B cell (primary cell): ENCODE measurements at regions not wholly inside any gene's neighbourhood (a gene's known extent, or its start where the extent isn't known, plus 50 kb on each side); places are given as distances from the start of the nearest gene placed in this dataset.

Source experiments
- EZH2 ChIP-seq: IDR thresholded peaks from 2 replicates; pipeline ENCODE4 v1.6.1; 2012; ENCODE audit warnings: borderline replicate concordance, low read depth, mild to moderate bottlenecking, moderate library complexity, low read length; ENCODE audit not compliant: insufficient read depth, poor library complexity, severe bottlenecking
- TF ChIP-seq, protein P1 (sequence below): fragments of 200-600 bp; IDR thresholded peaks from one replicate; pipeline ENCODE4 v1.8.0; 2022; ENCODE audit warnings: antibody characterized with exemption, mild to moderate bottlenecking

DNA sequence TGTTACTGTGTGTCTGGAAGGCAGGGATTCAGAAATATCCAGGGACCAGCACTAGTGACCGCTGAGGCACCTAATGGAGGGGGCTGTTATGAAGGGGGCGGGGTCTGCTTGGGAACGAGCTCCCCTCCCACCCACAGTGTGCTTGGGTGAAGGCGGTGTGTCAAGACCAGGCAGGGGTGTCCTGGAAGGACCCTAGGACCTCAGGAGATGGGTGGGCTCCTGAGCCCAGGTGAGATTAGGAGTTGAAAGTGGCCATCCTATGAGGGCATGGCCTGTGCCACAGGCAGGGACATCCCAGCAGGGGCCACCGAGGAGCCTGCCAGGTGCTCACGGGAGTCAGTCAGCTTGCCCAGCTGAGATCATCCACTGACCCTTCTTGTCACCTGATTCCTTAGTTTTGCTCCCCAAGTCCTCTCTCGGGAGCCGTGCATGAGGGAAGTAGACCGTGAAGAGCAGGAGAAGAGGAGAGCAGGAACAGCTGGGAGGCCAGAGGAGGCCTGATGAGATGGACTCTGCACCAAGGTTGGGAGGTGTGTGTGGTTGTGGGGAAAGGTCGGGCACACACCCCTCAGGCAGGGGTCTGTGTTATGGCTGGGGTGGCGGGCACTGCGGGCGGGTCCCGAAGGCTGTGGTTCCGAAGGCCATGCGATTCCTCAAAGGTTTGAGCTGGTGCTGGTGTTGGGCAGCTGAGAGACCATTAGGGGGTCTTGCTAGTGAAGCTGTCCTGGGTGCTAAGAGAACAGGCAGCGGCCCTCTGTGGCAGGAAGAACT lies 180.9 kb upstream of the HS6ST1 start:
- TF ChIP-seq, protein P1, sequence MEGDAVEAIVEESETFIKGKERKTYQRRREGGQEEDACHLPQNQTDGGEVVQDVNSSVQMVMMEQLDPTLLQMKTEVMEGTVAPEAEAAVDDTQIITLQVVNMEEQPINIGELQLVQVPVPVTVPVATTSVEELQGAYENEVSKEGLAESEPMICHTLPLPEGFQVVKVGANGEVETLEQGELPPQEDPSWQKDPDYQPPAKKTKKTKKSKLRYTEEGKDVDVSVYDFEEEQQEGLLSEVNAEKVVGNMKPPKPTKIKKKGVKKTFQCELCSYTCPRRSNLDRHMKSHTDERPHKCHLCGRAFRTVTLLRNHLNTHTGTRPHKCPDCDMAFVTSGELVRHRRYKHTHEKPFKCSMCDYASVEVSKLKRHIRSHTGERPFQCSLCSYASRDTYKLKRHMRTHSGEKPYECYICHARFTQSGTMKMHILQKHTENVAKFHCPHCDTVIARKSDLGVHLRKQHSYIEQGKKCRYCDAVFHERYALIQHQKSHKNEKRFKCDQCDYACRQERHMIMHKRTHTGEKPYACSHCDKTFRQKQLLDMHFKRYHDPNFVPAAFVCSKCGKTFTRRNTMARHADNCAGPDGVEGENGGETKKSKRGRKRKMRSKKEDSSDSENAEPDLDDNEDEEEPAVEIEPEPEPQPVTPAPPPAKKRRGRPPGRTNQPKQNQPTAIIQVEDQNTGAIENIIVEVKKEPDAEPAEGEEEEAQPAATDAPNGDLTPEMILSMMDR, result no peak
- no peak for TF ChIP-seq EZH2
